ENCODE measurements at regions not wholly inside any gene's neighbourhood (a gene's known extent, or its start where the extent isn't known, plus 50 kb on each side); places are given as distances from the start of the nearest gene placed in this dataset.

GRCh38 chr9:23220171-23220570, 605.9 kb downstream of the ELAVL2 start:
- TF ChIP-seq CTCF (IDR thresholded peaks at IDR 0.05; ENCODE audit: insufficient read depth, low read length, poor library complexity, severe bottlenecking): no peak
- no peak for TF ChIP-seq EZH2phosphoT487 (conservative IDR thresholded peaks at IDR 0.05; ENCODE audit: low read length)

Data from SU-DHL-6 (cell line).